HG02759 (cell line): ENCODE measurements at regions not wholly inside any gene's neighbourhood (a gene's known extent, or its start where the extent isn't known, plus 50 kb on each side); places are given as distances from the start of the nearest gene placed in this dataset.
"Not testable (repeated sequence)": the region's sequence is repeated elsewhere in the genome, so short reads cannot be mapped to it uniquely, and the experiment has no call there.

Source experiments
- ATAC-seq: cut with Tn5 transposase; IDR thresholded peaks from one replicate; pipeline ENCODE4 v1.9.1; 2021; ENCODE audit warnings: mild to moderate bottlenecking, moderate library complexity; ENCODE audit not compliant: unreplicated experiment

GRCh38 chr10:5576780-5577624 is 52.2 kb downstream of the CALML3 start:
- ATAC-seq: no peak

DNA sequence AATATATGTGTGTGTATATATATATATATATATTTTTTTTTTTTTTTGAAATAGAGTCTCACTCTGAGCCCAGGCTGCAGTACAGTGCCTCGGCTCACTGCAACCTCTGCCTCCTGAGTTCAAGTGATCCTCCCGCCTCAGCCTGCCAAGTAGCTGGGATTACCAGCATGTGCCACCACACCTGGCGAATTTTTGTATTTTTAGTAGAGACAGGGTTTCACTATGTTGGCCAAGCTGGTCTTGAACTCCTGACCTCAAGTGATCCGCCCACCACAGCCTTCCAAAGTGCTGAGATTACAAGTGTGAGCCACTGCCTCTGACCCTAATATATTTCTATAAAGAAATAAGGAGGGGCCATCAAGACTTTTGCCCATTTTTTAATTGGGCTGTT is 55.3 kb downstream of the CALML3 start:
- ATAC-seq: not testable (repeated sequence)

DNA sequence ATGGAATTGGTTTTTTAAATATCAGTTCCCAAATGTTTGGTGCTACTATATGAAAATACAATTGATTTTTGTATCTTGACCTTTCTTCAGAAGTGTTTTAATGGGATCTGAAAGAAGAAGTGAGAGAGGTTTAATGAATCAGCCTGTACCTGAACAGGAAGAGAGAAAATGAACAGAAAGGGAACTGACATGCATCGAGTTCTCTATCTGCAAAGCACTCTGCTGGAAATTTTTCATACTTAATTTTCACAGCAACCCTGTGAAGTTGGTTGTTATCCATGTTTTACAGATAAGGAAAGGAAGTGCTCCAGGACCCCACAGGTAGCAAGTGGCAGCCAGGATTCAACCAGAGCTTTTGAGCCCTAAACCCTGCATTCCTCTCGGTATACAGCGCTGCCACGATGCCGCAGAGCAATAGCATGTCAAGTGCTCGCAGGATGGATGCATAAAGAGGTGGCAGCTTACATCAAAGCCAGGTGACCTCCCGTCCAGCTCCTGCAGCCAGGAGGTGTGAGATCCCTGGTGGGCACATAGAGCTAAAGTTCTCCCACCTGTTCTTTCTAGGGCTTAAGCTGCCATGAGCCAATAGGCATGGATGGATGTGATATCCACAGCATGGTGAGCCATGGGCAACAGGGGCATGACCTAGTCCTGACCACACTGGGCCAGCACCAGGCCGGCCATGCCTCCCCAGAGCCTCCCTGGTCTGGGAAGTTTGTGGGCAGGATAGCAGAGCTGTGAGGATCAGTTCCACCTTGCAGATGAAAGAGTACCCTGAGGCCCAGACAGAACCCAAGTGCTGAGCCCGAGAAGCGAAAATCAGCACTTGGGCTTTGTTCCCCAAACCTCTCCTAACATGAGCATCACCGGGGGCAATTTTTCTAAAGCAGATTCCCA is 57.2 kb downstream of the CALML3 start:
- peak; percentile 52 for ATAC-seq

DNA sequence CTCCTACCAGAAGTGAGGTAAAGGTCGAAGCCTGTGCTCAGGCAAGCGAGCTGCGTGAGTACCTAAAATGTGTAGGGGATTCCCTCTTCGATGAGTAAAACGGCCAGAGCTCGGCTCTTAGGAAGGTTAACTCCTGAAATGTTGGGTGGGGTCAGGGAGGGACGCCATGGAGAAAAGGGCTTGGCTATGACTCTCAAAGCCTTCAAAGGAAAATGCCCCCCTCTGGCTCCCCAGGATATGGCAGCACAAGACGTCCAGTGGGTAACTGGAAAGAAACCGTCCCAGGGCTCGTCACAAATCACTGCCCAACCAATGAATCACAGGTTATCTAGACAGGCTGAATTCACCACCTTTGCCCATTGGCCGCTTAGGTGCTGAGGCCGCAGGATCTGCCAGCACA is 58.0 kb downstream of the CALML3 start:
- ATAC-seq: no peak

DNA sequence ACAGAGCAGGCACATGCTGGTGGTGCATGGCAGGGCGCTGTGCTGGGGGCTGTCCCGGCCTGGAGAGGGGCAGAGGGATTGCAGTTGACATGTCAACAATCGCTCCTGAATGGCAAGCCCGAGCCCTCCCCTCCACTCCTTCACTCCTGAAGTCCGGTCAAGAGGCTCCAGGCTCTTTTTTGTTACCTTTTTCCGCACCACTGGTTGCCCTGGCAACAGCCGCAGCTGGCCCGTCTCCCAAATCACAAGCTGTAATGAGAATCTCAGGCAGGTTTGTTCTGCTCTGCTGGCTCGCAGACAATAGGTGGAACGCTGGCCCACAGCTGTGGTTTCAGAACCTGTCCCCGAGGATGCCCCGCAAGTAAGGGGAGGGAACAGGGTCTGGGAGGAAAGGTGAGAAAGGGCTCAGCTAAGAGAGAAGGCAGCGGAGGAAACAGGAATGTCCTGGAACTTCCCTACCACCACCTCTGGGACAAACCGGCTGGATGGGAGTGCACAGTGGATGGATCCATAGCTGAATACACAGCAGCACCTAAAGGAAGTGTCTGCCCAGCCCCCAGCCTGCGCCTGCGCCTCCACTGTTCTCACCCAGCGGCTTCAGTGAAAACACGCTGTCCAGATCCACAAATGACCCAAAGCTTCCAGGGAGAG is 58.9 kb downstream of the CALML3 start:
- peak; percentile 58 for ATAC-seq

GRCh38 chr10:5584895-5585516 is 60.2 kb downstream of the CALML3 start:
- ATAC-seq: peak; percentile 31

GRCh38 chr10:5585517-5586206 is 60.9 kb downstream of the CALML3 start:
- ATAC-seq: no peak

DNA sequence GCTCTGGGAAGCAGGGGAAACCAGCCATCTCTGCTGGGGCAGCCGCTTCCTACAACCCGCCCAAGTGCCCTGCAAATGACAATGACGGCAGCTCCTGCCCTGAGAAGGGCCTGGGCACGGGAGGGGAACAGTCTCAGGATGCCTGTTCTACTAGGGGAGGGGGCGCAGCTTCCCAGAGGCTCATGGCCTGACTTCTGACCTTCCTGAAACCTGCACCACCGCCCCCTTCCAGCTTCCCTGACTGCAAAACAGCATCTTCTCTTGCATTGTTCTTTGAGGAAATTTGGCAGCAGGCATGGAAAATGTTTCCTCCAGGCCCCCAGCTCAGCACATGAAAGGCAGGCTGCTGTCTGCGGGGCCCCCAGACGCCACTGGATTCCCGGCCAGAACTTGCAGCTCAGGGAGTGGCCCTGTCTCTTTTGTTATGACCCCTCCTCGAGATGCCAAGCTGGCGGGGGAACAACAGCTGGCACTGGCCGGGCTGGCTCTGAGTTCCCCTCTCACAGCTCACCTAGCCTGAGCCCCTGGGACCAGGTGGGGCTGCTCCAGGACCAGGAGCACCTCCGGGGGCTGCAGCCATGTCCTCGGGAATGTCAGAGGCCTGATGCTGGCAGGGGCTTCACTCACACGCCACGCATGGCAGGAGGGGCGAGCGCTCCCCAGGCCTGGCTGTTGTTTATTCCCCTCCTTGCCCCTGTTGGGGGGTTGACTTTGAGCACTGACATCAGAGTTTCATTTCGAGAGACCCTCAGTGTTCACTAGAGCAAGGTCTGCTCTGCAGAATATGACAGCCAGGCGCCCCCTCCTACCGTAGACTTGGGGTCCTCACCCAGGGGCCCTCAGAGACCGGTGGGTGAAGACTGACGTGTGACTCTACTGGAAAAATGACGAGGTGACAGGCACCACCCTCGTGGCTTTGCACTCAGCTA is 62.7 kb downstream of the CALML3 start:
- ATAC-seq: no peak

GRCh38 chr10:5588080-5588453 is 63.3 kb downstream of the CALML3 start:
- ATAC-seq: no peak

DNA sequence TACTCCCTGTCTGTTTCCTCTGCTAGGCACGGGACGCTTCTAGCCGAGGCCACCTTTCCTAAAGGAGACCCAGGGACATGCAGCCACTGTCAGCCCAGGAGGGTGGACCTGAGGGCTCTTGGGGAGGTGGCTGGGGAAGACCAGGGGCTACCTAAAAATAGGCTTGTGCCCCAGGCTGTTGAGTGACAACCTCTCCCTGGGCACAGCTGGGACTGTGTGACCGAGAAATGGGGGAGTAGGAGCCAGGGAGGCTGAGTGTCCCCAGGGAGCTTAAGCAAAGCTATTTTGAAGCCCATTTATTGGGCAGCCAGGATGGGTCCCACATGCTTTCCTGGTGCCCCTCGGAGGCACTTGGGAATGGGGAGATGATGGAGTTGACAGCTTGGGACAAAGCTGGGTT is 63.8 kb downstream of the CALML3 start:
- ATAC-seq: no peak
